PC-3 (cell line): ENCODE measurements at regions not wholly inside any gene's neighbourhood (a gene's known extent, or its start where the extent isn't known, plus 50 kb on each side); places are given as distances from the start of the nearest gene placed in this dataset.

Experiments
- ATAC-seq: fragments of 200-7000 bp; cut with Tn5 transposase; 2 replicates; pipeline ENCODE4 v1.9.1; 2020; ENCODE audit warnings: mild to moderate bottlenecking, moderate library complexity
- BruUV-seq: library from RNA; stranded (reverse); fragments of 400-500 nt; replicated peaks from 2 replicates; lab custom pipeline; 2021; lab: Mats Ljungman, UMichigan
- CTCF ChIA-PET: fragments of 300-600 bp; sonication (Branson Sonifier 250); formaldehyde crosslinking; loops from one replicate; lab custom pipeline; 2022; ENCODE audit warnings: antibody characterized with exemption; lab: Charles Lee
- POLR2A ChIA-PET: fragments of 300-600 bp; sonication (Branson Sonifier 250); formaldehyde crosslinking; loops from one replicate; lab custom pipeline; 2022; ENCODE audit warnings: antibody characterized with exemption; ENCODE audit not compliant: unreplicated experiment; lab: Charles Lee
- DNase-seq: peaks from one replicate; pipeline ENCODE4 v3.0.0-alpha.2; 2015
- H2AFZ ChIP-seq: fragments of 300-600 bp; sonication (generic); 2 replicates; pipeline ENCODE4 v1.6.0; 2016; ENCODE audit warnings: antibody characterized with exemption, low read length
- H3F3A ChIP-seq: fragments of 300-600 bp; sonication (generic); one replicate; pipeline ENCODE4 v1.6.0; 2017; ENCODE audit warnings: antibody characterized with exemption, low read length, control low read depth, mild to moderate bottlenecking; ENCODE audit not compliant: unreplicated experiment
- H3K27ac ChIP-seq: fragments of 300-600 bp; sonication (generic); 2 replicates; pipeline ENCODE4 v1.5.1; 2016; ENCODE audit warnings: mild to moderate bottlenecking, low read length
- H3K27me3 ChIP-seq: fragments of 300-600 bp; sonication (generic); 2 replicates; pipeline ENCODE4 v1.6.1; 2016; ENCODE audit warnings: low read length, mixed read lengths
- H3K36me3 ChIP-seq: fragments of 300-600 bp; sonication (generic); 2 replicates; pipeline ENCODE4 v1.6.1; 2016; ENCODE audit warnings: low read depth, mixed run types, low read length, mixed read lengths
- H3K4me1 ChIP-seq: fragments of 300-600 bp; sonication (generic); 2 replicates; pipeline ENCODE4 v1.5.1; 2016; ENCODE audit warnings: low read length; ENCODE audit not compliant: insufficient read depth
- H3K4me2 ChIP-seq: fragments of 300-600 bp; sonication (generic); 2 replicates; pipeline ENCODE4 v1.6.0; 2016; ENCODE audit warnings: low read length
- H3K4me3 ChIP-seq: fragments of 300-600 bp; sonication (generic); 2 replicates; pipeline ENCODE4 v1.5.1; 2016; ENCODE audit warnings: mild to moderate bottlenecking, low read length, mixed read lengths
- H3K79me2 ChIP-seq: fragments of 300-600 bp; sonication (generic); 2 replicates; pipeline ENCODE4 v1.6.1; 2017; ENCODE audit warnings: low read length, mixed read lengths
- H3K9ac ChIP-seq: fragments of 300-600 bp; sonication (generic); 2 replicates; pipeline ENCODE4 v1.6.0; 2016; ENCODE audit warnings: mild to moderate bottlenecking, low read length
- H3K9me2 ChIP-seq: fragments of 300-600 bp; sonication (generic); replicated peaks from 2 replicates; pipeline ENCODE4 v1.6.1; 2016; ENCODE audit warnings: mixed run types, low read length, mixed read lengths
- H3K9me3 ChIP-seq: fragments of 300-600 bp; sonication (generic); 2 replicates; pipeline ENCODE4 v1.6.1; 2016; ENCODE audit warnings: low read length, mixed read lengths
- H4K20me1 ChIP-seq: fragments of 300-600 bp; sonication (generic); 2 replicates; pipeline ENCODE4 v1.6.1; 2016; ENCODE audit warnings: low read length, mixed read lengths
- EZH2 ChIP-seq: fragments of 300-600 bp; sonication (generic); IDR thresholded peaks from one replicate; pipeline ENCODE4 v1.6.1; 2017; ENCODE audit warnings: antibody characterized with exemption, mild to moderate bottlenecking, low read length; ENCODE audit not compliant: unreplicated experiment
- EZH2phosphoT487 ChIP-seq: fragments of 300-600 bp; sonication (generic); IDR thresholded peaks from 2 replicates; pipeline ENCODE4 v1.6.1; 2018; ENCODE audit warnings: mild to moderate bottlenecking, antibody characterized with exemption, low read length, borderline replicate concordance
- intact Hi-C: fragments of 100-400 bp; cut with micrococcal nuclease; formaldehyde crosslinking; loops from 2 replicates; pipeline ENCODE4 v1.9.0; 2023
- TF ChIP-seq, protein P1 (sequence below): fragments of 300-600 bp; sonication (generic); conservative IDR thresholded peaks from 2 replicates; pipeline ENCODE4 v1.5.1; 2017; ENCODE audit warnings: antibody characterized with exemption, low read depth, mild to moderate bottlenecking, low read length

DNA sequence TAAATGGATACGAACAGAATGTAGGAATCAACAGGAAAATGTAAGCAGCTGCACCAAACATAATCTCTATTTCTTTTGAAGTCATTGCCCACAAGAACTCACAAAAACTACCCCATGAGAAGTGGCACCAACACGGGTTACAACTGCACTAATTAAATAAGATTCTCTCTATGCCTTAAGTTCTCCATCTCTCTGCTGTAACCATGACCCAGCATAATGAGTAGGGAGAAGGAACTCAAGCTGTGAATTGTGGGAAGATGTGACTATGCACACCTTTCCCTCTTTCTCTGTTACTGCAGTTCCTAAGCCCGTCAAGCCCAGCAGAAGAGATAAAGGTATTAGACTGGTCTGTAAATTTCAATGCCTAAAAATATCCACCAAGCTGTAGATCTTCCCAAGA, 614.0 kb downstream of the USP25 start:
- POLR2A ChIA-PET = no interaction called here
- no peak overlapping the region for H3K4me2 ChIP-seq
- CTCF ChIA-PET = no interaction called here

DNA sequence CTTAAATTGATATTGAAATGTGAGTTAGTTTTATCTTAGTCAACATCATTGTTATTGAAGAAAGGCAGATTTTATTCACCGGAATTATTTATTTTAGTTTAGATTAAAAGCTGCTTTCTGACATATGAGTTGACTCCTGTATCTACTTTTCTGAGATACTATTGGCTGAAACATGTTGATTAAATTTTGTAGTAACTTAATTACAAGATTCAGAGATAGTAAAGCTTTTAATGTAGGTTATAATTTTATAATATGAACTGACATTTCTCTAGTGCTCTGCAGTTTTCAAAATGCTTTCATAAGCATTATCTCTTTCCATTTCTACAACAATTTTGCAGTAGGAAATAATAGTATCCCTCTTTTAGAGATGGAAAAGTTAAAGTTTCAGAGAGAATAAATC, 616.0 kb downstream of the USP25 start:
- BruUV-seq = no TSS peak
- Histone ChIP-seq H4K20me1 (no peaks in the 10 kb centered on the region), H3K27ac (no peak overlapping the region), H3K4me2 (no peak overlapping the region), H3K9me2 (no peaks in the 10 kb centered on the region), H3K9me3 (no peaks in the 10 kb centered on the region), H3K9ac (no peak overlapping the region), H3K36me3 (no peaks in the 10 kb centered on the region), H2AFZ (no peak overlapping the region), H3F3A (no peaks in the 10 kb centered on the region), H3K4me3 (no peak overlapping the region), H3K27me3 (peaks cover 19% of the 10 kb centered on the region), H3K4me1 (no peaks in the 10 kb centered on the region), H3K79me2 (no peaks in the 10 kb centered on the region)
- intact Hi-C loops = no loop called here
- no peak for ATAC-seq
- no peak for DNase-seq
- POLR2A ChIA-PET = no interaction called here
- CTCF ChIA-PET = no interaction called here
- TF ChIP-seq EZH2 = no peak
- TF ChIP-seq, protein P1, sequence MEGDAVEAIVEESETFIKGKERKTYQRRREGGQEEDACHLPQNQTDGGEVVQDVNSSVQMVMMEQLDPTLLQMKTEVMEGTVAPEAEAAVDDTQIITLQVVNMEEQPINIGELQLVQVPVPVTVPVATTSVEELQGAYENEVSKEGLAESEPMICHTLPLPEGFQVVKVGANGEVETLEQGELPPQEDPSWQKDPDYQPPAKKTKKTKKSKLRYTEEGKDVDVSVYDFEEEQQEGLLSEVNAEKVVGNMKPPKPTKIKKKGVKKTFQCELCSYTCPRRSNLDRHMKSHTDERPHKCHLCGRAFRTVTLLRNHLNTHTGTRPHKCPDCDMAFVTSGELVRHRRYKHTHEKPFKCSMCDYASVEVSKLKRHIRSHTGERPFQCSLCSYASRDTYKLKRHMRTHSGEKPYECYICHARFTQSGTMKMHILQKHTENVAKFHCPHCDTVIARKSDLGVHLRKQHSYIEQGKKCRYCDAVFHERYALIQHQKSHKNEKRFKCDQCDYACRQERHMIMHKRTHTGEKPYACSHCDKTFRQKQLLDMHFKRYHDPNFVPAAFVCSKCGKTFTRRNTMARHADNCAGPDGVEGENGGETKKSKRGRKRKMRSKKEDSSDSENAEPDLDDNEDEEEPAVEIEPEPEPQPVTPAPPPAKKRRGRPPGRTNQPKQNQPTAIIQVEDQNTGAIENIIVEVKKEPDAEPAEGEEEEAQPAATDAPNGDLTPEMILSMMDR = no peak
- TF ChIP-seq EZH2phosphoT487 = no peak

More for the DNA sequence above, 614.0 kb downstream of the USP25 start:
- H3K36me3 ChIP-seq = no peaks in the 10 kb centered on the region
- no peaks in the 10 kb centered on the region for H3K9me3 ChIP-seq
- H3K4me1 ChIP-seq = no peaks in the 10 kb centered on the region
- H3K79me2 ChIP-seq = no peaks in the 10 kb centered on the region
- H2AFZ ChIP-seq = no peak overlapping the region
- no peak for TF ChIP-seq EZH2phosphoT487
- no peak for TF ChIP-seq EZH2
- TF ChIP-seq, protein P1 = no peak
- peaks cover 19% of the 10 kb centered on the region for H3K27me3 ChIP-seq
- no peak overlapping the region for H3K9ac ChIP-seq
- intact Hi-C loops = no loop called here
- no peaks in the 10 kb centered on the region for H4K20me1 ChIP-seq
- no peak overlapping the region for H3K27ac ChIP-seq
- no peaks in the 10 kb centered on the region for H3K9me2 ChIP-seq
- DNase-seq (no peak), ATAC-seq (no peak)
- H3F3A ChIP-seq = no peaks in the 10 kb centered on the region
- BruUV-seq = no TSS peak
- no peak overlapping the region for H3K4me3 ChIP-seq

DNA sequence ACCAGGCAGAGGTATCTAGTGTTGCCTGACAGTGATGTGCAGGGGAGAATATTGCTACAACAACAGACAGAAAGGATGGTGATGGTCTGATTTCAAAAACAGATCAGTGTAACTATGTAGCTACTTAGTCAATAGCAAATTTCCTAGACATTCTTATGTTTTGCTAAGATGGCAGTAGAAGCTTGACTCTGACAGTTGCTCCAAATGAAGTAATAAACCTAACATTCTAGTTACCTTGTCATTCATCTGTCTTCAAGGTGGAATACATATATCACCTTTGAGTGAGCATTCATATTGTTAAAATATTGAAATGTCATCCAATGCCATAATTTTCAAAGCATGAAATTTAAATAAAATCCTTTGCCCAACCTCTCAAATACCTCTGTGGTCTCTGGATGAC, 617.4 kb downstream of the USP25 start:
- no TSS peak for BruUV-seq
- no peak for ATAC-seq
- CTCF ChIA-PET = no interaction called here

More for the DNA sequence above, 617.4 kb downstream of the USP25 start:
- H3K4me1 ChIP-seq = no peaks in the 10 kb centered on the region
- H3K4me2 ChIP-seq = no peak overlapping the region
- intact Hi-C loops = no loop called here
- H3K9me2 ChIP-seq = no peaks in the 10 kb centered on the region
- POLR2A ChIA-PET = no interaction called here
- no peak overlapping the region for H3K4me3 ChIP-seq
- no peaks in the 10 kb centered on the region for H4K20me1 ChIP-seq
- no peak overlapping the region for H3K27ac ChIP-seq
- no peaks in the 10 kb centered on the region for H3K9me3 ChIP-seq
- H3K79me2 ChIP-seq = no peaks in the 10 kb centered on the region
- no peak for TF ChIP-seq EZH2phosphoT487
- TF ChIP-seq EZH2 = no peak
- TF ChIP-seq, protein P1 = no peak
- H3F3A ChIP-seq = no peaks in the 10 kb centered on the region
- no peaks in the 10 kb centered on the region for H3K36me3 ChIP-seq
- H3K27me3 ChIP-seq = peaks cover 19% of the 10 kb centered on the region
- H3K9ac ChIP-seq = no peak overlapping the region
- DNase-seq = no peak
- no peak overlapping the region for H2AFZ ChIP-seq
